GM19025 (cell line): ENCODE measurements at regions not wholly inside any gene's neighbourhood (a gene's known extent, or its start where the extent isn't known, plus 50 kb on each side); places are given as distances from the start of the nearest gene placed in this dataset.

Experiments
- ATAC-seq: cut with Tn5 transposase; IDR thresholded peaks from one replicate; pipeline ENCODE4 v1.9.1; 2021; ENCODE audit warnings: mild to moderate bottlenecking, low read depth, moderate library complexity; ENCODE audit not compliant: unreplicated experiment

DNA sequence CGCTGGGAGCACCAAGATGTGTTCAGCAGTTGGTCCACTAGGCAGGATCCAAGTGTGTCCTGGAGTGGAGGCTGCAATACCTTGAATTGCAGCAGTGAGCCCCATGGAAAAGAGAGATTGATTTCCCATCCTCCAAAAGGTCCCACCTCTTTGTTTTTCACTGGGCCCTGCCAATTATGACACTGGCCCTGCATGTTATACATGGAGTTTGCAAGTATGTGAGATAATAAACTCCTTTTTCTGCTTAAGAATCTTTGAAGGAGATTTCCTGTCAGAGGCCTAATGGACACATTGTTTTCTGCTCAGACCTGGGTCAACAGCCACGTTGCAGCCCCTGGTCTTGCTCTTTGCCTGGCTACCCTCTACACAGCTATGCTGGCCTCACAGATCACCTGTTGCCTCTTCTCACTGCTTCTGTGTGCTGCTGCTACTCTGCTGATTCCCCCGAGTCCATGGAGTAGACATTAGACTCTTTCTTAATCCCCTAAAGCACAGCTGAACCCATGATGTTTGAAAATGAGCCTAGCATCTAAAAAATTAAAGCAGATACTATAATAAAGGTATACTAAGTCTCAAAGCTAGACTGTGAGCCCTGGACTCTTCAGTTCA lies 341.9 kb upstream of the CDH11 start:
- ATAC-seq, result no peak

DNA sequence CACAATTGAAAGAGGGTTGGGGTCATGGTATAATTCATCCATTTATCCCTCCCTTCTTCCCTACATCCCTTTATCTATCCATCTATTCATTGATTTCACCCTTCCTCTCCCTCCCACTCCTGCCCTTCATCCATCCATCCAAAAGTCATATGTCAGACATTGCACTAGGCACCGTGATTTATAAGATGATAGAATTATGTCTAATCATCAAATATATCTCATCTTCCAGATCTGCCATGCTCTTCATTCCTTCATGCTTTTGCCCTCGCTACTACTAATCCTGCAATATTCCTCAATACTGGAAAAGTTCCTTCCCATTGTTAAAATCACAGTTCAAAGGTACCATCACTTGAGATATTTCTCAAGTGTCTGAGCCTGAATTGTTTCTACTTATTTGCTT lies 335.2 kb upstream of the CDH11 start:
- no peak for ATAC-seq

GRCh38 chr16:65455761-65456160 lies 333.9 kb upstream of the CDH11 start:
- ATAC-seq, result no peak

- ATAC-seq, result no peak
These were observed 331.8 kb upstream of the CDH11 start for GRCh38 chr16:65453646-65454045.

DNA sequence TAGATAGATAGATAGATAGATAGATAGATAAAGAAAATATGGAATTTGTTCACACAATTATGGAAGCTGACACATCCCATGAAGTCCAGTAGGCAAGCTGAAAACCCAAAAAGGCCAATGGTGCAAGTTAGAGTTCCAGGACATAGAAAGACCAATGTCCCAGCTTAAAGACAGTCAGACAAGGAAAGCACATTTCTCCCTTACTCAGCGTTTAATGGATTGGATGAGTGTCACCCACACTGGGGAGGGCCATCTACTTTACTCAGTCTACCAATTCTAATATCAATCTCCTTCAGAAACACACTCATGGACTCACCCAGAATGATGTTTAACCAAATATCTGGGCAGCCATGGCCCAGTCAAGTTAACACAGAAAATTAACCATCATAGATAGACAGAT lies 327.7 kb upstream of the CDH11 start:
- ATAC-seq, result no peak

DNA sequence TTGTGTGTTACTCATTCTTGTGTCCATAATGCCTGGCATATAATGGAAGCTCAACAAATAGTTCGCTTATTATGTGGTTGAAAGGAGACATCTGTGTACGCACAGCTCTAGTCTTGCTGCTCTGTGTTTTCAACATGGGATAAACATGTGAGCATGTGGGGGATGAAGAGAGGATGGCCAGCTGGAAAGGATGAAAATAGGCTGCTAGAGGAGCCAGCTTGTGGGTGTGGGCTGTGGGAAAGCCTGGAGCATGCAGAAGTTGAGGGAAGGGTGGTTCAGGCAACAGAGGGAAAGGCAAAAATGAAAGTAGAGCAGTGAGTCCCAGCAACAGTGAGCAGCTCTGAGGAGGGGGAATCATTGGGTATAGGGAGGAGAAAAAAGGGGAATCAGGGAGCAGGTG lies 324.6 kb upstream of the CDH11 start:
- ATAC-seq, result no peak

DNA sequence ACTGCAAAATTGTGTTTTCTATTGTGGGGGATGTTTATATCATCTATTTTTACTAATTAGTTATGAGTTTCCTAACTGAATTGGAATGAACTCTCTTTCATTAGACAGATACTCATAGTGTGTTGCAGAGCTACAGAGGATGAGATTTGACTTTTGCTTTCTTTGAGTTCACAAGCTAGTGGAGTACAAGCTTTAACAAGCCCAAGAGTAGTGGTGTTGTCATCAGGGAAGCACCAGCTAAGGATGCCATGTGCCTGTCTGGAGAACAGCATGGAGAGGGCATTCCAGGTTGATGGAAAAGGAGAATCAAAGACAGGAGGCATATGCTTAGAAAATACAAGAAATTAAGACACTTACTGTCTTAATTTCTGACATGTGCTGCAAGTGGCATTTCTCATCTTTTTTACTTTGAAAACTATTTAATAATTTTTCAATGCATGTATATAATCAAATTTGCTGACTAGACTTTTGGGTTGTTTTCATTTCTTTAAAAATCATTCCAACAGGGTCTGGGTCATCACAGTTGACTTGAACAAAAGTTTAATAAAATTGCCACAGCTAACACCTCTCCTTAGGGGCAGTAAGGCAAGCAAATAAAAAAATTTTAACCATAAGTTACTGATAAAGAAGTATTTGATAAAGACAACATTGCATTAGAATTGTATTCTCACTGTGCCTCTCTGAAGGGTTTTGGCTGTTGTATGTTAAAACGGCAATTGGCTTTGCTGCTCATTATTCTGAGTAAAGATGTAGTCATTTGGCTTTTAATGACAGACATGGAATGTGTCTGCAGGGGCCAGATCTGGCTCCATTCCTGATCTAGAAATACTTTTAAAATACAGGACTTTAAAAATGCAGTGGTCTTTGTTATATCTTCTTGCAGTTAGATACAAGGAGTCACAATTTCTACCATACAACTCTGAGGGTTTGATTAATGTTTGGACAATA lies 323.7 kb upstream of the CDH11 start:
- no peak for ATAC-seq

DNA sequence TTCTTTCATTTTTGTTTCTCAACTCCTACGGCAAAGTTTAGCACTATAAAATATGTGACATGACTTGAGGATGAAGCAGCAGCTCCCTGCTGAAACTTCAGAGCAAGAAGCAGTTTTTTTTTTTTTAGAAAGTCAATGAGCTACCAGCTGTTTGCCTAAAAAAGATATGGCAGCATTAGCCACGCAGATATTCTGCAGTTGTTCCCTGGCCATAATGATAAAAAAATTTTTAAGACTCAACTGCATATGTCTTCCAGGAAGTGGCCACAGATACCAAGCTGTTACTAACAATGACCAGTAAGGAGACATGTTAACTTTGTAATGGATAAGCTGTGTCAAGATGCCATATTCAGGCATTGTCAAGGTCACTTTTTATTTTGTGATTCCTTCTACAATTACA lies 319.6 kb upstream of the CDH11 start:
- ATAC-seq, result no peak

DNA sequence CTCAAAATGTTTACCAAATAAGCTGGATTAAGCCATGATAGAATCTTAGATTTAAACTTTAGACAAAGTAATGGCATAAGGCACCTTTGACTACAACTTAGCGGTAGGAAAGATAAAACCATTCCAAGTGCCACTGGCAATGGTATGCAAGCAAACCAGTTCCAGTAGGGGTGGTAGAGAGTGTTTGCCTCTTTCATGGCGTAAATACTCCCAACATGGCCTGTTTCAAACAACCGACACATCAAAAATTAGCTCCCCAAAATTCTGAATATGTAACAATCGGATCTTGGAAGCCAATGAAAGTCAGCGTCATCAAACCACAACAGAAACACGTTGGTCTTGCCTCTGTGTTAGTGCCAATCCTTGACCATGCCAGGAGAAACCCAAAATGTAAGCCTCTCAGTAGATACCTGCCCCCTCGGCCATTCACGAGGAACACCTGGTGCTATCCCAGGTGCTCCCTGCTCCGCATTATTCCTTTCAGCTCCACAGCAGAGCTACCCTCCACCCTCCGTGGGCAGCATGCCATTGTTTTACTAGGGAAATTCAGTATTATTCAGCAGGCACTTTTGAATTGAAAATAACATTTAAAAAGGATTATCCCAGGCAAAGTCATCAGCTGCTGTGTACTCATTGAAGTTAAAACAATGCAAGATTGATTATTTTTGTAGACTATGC lies 307.8 kb upstream of the CDH11 start:
- ATAC-seq, result no peak

DNA sequence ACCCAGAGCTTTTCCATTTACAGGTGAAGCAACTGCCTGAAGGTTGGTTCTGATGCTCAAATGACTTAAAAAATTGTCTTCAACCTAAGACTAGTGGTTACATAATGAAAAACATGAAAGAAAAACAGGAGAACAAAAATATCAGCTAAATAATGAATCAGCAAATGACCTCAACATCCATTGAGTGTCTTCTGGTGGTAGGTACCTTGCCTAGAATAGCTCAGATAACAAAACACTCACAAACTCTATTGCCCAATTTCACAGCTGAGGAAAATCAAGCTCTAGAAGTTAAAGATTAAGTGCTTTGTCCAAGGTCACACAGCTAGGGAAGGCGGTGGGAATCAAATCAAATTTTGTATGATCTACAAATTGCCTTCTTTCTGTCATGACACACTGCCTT lies 304.6 kb upstream of the CDH11 start:
- ATAC-seq, result no peak

- ATAC-seq, result no peak
These were observed 301.1 kb upstream of the CDH11 start for GRCh38 chr16:65422934-65423333.

- ATAC-seq, result no peak
These were observed 299.7 kb upstream of the CDH11 start for GRCh38 chr16:65421596-65421995.

DNA sequence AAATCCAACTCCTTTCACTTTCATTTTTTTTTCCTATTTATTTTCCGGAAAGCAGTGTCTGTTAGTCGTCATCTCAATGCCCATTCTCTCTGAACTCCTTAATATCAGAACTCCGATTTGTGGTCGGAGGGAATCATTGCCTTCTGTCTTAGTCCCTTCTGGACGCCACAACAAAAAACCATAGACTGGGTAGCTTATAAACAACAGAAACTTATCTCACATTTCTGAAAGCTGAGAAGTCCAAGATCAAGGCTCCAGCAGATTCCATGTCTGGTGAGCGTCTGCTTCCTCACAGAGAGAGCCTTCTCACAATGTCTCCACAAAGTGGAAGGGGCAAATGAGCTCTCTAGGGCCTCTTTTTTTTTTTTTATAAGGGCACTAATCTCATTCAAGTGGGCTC lies 296.6 kb upstream of the CDH11 start:
- no peak for ATAC-seq

GRCh38 chr16:65415460-65415859 lies 293.6 kb upstream of the CDH11 start:
- no peak for ATAC-seq

- no peak for ATAC-seq
These were observed 292.6 kb upstream of the CDH11 start for GRCh38 chr16:65414284-65414984.

DNA sequence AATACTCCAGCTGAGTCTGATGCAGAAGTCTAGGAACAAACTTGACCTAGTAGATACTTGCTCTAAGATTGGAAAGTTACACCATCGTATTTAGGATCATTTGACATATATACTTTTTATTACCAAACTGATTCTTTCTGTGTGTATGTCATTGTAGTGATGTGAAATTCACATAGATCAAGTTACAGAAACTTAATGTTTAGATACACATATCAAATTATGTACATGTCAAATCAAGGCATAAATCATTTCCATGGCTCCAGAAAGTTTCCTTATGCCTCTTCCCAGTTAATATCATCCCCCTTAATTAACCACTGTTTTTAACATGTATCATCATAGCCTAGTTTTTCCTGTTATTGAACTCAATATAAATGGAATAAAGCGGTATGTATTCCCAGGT lies 292.0 kb upstream of the CDH11 start:
- no peak for ATAC-seq

DNA sequence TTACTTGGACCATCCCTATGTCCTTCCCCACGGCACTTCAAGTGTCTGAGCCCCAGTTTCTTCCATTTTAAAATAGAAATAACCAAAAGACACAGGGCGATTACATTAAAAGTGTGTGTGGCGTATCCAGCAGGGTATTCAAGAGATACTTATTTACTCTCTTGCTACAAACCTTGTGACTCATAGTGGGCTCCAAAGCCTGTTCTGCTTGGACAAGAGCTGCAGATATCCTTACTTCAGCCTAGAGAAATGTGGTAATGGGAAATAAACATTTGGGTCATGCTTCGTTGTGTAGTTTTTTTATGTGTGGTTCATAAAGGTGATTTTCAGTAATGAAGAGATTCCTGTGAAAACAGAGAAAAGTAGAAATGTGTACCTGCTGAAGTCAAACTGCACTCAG lies 288.9 kb upstream of the CDH11 start:
- no peak for ATAC-seq

GRCh38 chr16:65409510-65409909 lies 287.6 kb upstream of the CDH11 start:
- ATAC-seq, result no peak

DNA sequence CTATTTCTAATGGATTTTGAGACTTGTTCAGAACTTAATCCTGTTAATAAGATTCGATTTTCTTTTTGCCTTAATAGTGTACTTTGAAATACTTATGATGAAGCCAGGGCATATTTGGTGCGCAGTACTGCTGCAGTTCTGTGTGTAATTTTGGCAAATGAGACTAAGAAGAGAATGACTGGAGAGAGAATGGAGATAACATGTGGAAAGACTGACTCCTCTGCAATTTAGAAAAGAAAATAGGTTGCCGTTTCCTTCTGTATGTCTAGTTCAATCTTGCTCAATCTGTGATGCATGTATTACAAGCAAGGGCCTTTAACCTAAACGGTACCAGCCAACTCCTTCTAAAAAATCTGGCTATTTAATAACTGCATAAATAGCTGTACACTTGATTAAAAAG lies 285.1 kb upstream of the CDH11 start:
- ATAC-seq, result no peak

GRCh38 chr16:65406116-65406515 lies 284.3 kb upstream of the CDH11 start:
- no peak for ATAC-seq

GRCh38 chr16:65394281-65394680 lies 272.4 kb upstream of the CDH11 start:
- ATAC-seq, result no peak
